Gastroesophageal sphincter (tissue), 3 donors: ENCODE measurements at regions not wholly inside any gene's neighbourhood (a gene's known extent, or its start where the extent isn't known, plus 50 kb on each side); places are given as distances from the start of the nearest gene placed in this dataset.

Experiments
- CTCF ChIP-seq, 4 experiments: fragments of 200-600 bp in 2 of 4; fragments of 450-650 bp in 2 of 4; sonication (generic) in 1 of 4; IDR thresholded peaks; one replicate each; pipeline ENCODE4 v1.5.1; 2017 to 2019; ENCODE audit warnings: antibody characterized with exemption in 4 of 4, mild to moderate bottlenecking in 2 of 4, moderate library complexity in 2 of 4
- POLR2AphosphoS5 ChIP-seq: sonication (generic); formaldehyde crosslinking; IDR thresholded peaks from one replicate; pipeline ENCODE4 v1.6.1; 2017; ENCODE audit warnings: antibody characterized with exemption

- TF ChIP-seq CTCF (IDR thresholded peaks at IDR 0.05), result no peak
- TF ChIP-seq POLR2AphosphoS5, result no peak
Observed at GRCh38 chr17:72400488-72400827, 279.6 kb downstream of the SOX9 start.
